Upper lobe of left lung (tissue), 6 donors: ENCODE measurements at regions not wholly inside any gene's neighbourhood (a gene's known extent, or its start where the extent isn't known, plus 50 kb on each side); places are given as distances from the start of the nearest gene placed in this dataset.
"Not testable (repeated sequence)": the region's sequence is repeated elsewhere in the genome, so short reads cannot be mapped to it uniquely, and the experiment has no call there.

Experiments used
- ATAC-seq, 2 donors: fragments of 200-7000 bp; cut with Tn5 transposase; one replicate each; pipeline ENCODE4 v1.9.1; 2022; ENCODE audit warnings: mild to moderate bottlenecking in 2 of 2, moderate library complexity in 2 of 2; ENCODE audit not compliant: low FRiP score in 2 of 2
- DNase-seq, 2 donors: peaks; one replicate each; pipeline ENCODE4 v3.0.0-alpha.2; 2019 to 2020
- H3K27ac ChIP-seq, 4 donors: fragments of 200-600 bp; sonication (generic); one replicate each; pipeline ENCODE4 v1.5.1; 2016 to 2019
- H3K27me3 ChIP-seq, 4 donors: fragments of 200-600 bp; sonication (generic); one replicate each; pipeline ENCODE4 v1.5.1; 2017 to 2019
- H3K36me3 ChIP-seq, 4 donors: fragments of 200-600 bp; sonication (generic); one replicate each; pipeline ENCODE4 v1.5.1; 2016 to 2019
- H3K4me1 ChIP-seq, 4 donors: fragments of 200-600 bp; sonication (generic); one replicate each; pipeline ENCODE4 v1.5.1; 2018 to 2019
- H3K4me3 ChIP-seq, 4 donors: fragments of 200-600 bp; sonication (generic); one replicate each; pipeline ENCODE4 v1.5.1; 2017 to 2019; ENCODE audit warnings: mild to moderate bottlenecking in 2 of 4, moderate library complexity in 1 of 4
- H3K9me3 ChIP-seq, 4 donors: fragments of 200-600 bp; sonication (generic); one replicate each; pipeline ENCODE4 v1.5.1; 2018 to 2019
- EP300 ChIP-seq, 4 donors: sonication (generic); formaldehyde crosslinking; IDR thresholded peaks; one replicate each; pipeline ENCODE4 v1.5.1; 2017; ENCODE audit warnings: antibody characterized with exemption in 4 of 4, control low read depth in 2 of 4
- POLR2A ChIP-seq, 4 donors: fragments of 450-650 bp; IDR thresholded peaks; one replicate each; pipeline ENCODE4 v1.5.1; 2016 to 2017; ENCODE audit warnings: antibody characterized with exemption in 4 of 4, mild to moderate bottlenecking in 2 of 4
- POLR2AphosphoS5 ChIP-seq, 2 donors: sonication (generic); formaldehyde crosslinking; IDR thresholded peaks; one replicate each; pipeline ENCODE4 v1.5.1; 2017; ENCODE audit warnings: antibody characterized with exemption in 2 of 2
- WGBS, 2 donors: methylation state at CpG; one replicate each; pipeline ENCODE4 v1.1.5; 2017 to 2018; 5-methylcytosine and 5-hydroxymethylcytosine counted together
- TF ChIP-seq, protein P1 (sequence below), 6 experiments: fragments of 450-650 bp in 4 of 6; fragments of 200-600 bp in 2 of 6; sonication (generic) in 2 of 6; IDR thresholded peaks; one replicate each; pipeline ENCODE4 v1.5.1; 2016 to 2019; ENCODE audit warnings: antibody characterized with exemption in 6 of 6
- donor health status: DM: no; HTN: no; CAD: no; lungs with moderate emphysema.
- donor health status: DM: no; HTN: yes; CAD: no; lungs with severe emphysema.

DNA sequence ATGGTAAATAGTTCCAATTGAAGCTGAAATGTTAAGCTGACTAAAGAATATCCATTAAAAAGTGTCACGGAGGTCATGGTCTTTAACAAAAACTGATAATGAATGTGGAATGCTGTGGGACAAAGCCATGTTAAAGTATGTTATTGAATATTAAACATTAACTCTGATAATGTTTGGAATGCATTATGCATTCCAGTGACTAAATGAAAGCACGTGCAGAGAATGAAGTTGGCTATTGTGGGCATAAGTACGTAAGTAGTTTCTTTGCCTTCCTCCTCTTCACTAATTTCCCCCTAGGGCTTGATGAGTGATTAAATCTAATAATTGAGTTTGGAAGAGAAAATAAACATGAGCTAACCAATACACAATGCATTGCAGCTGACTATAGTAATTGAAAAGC lies 640.4 kb upstream of the CDH10 start:
- H3K4me1 ChIP-seq = no peaks in the 10 kb centered on the region
- no peak for TF ChIP-seq EP300 (IDR thresholded peaks at IDR 0.05)
- no peak for TF ChIP-seq POLR2AphosphoS5 (IDR thresholded peaks at IDR 0.05)
- no peak for TF ChIP-seq POLR2A (IDR thresholded peaks at IDR 0.05)
- TF ChIP-seq, protein P1, sequence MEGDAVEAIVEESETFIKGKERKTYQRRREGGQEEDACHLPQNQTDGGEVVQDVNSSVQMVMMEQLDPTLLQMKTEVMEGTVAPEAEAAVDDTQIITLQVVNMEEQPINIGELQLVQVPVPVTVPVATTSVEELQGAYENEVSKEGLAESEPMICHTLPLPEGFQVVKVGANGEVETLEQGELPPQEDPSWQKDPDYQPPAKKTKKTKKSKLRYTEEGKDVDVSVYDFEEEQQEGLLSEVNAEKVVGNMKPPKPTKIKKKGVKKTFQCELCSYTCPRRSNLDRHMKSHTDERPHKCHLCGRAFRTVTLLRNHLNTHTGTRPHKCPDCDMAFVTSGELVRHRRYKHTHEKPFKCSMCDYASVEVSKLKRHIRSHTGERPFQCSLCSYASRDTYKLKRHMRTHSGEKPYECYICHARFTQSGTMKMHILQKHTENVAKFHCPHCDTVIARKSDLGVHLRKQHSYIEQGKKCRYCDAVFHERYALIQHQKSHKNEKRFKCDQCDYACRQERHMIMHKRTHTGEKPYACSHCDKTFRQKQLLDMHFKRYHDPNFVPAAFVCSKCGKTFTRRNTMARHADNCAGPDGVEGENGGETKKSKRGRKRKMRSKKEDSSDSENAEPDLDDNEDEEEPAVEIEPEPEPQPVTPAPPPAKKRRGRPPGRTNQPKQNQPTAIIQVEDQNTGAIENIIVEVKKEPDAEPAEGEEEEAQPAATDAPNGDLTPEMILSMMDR (IDR thresholded peaks at IDR 0.05) = no peak
- H3K27ac ChIP-seq = no peak overlapping the region
- WGBS, 2 donors = 45 to 58% methylated on average over 3 of the region's 3 CpGs
- ATAC-seq (no peak), DNase-seq (no peak)
- no peak overlapping the region for H3K4me3 ChIP-seq
- no peaks in the 10 kb centered on the region for H3K27me3 ChIP-seq
- H3K36me3 ChIP-seq = no peaks in the 10 kb centered on the region
- peaks cover 0 to 2% (median 0%) of the 10 kb centered on the region in 4 donors for H3K9me3 ChIP-seq

DNA sequence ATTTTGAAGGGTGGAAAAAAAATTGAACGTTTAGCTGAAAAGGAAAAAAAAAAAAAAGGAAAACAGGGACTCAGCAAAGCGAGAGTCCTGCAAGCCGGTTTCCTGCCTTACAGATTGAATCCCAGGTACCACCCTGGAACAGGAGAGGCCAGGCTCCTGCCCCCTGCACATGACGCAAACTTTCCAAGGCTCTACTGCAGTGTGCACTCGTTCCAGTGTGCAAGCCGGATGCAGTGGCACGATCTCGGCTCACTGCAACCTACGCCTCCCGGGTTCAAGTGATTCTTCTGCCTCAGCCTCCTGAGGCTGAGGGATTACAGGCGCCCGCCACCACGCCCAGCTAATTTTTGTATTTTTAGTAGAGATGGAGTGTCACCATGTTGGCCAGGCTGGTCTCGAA lies 618.7 kb upstream of the CDH10 start:
- not testable (repeated sequence) for H3K4me1 ChIP-seq, H3K27me3 ChIP-seq, H3K27ac ChIP-seq, H3K9me3 ChIP-seq, H3K4me3 ChIP-seq, H3K36me3 ChIP-seq, ATAC-seq
- 92 to 94% methylated on average over 8 to 14 of the region's 14 CpGs for WGBS, 2 donors
- peak in 1 of 2 donors; percentile 10 for DNase-seq

DNA sequence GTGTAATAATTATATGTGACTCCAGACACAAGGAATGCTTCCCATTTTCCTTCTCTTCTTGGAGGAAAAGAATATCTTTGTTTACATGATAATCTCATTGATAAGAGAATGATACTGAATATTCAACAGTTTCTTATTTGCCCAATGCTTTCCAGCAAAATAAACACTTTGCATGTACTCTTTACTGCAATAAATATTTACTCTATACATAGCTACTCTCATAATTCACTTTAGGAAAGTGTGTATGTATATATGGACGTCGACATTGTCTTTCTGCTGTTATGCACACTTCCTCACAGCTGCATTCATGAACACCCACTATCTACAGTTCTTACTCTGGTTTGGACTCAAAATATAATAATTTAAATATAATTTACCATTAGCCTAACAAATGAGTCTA lies 617.4 kb upstream of the CDH10 start:
- WGBS, 2 donors = 56 to 62% methylated on average over 2 of the region's 2 CpGs
- no peak for DNase-seq
- no peaks in the 10 kb centered on the region for H3K27me3 ChIP-seq
- no peak for TF ChIP-seq POLR2AphosphoS5 (IDR thresholded peaks at IDR 0.05)
- TF ChIP-seq POLR2A (IDR thresholded peaks at IDR 0.05) = no peak
- TF ChIP-seq, protein P1 (IDR thresholded peaks at IDR 0.05) = no peak
- TF ChIP-seq EP300 (IDR thresholded peaks at IDR 0.05) = no peak
- H3K4me3 ChIP-seq = no peak overlapping the region
- H3K27ac ChIP-seq = no peak overlapping the region
- H3K4me1 ChIP-seq = no peaks in the 10 kb centered on the region
- peaks cover 0 to 4% (median 0%) of the 10 kb centered on the region in 4 donors for H3K9me3 ChIP-seq
- ATAC-seq = no peak
- no peaks in the 10 kb centered on the region for H3K36me3 ChIP-seq

DNA sequence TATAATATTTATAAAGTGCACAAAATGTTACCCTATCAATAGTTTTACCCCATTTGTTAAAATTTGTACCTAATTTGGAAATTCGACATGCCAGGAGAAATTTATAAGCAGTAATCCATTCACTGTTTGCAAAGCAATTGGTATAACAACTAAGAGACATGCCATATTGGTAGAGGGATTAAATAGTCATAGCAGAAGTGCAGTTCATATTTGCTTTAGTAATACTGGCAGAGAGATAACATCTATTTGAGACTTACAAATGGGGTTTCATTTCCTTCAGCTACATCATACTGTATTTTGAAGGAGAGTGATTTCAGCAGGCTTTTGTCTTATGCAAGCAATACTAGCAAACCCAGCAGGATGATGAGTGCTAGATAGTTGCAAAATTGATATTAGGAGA lies 610.4 kb upstream of the CDH10 start:
- no peak for DNase-seq
- no peak for TF ChIP-seq POLR2AphosphoS5 (IDR thresholded peaks at IDR 0.05)
- TF ChIP-seq EP300 (IDR thresholded peaks at IDR 0.05) = no peak
- TF ChIP-seq POLR2A (IDR thresholded peaks at IDR 0.05) = no peak
- TF ChIP-seq, protein P1 (IDR thresholded peaks at IDR 0.05) = no peak

DNA sequence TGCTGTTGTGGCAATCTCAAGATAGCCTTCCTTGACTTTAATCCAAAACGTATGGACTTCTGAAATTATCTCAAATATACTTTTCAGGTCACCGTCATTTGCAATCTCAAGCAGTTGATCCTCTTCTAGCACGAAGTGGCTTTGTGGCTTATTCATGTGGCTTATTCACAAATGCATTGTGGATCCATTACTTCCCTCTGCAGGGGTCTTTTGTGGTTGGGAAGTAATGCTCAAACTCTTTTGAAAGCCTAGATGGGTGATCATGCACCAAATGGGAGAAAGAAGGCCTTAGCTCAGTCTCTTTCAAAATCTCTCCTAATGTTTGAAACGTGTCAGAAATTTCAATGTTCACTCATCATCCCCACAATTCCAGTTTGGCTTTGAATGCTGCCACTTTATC lies 597.2 kb upstream of the CDH10 start:
- no peak for TF ChIP-seq POLR2AphosphoS5 (IDR thresholded peaks at IDR 0.05)
- TF ChIP-seq EP300 (IDR thresholded peaks at IDR 0.05) = no peak
- TF ChIP-seq POLR2A (IDR thresholded peaks at IDR 0.05) = no peak
- TF ChIP-seq, protein P1 (IDR thresholded peaks at IDR 0.05) = no peak
- H3K27me3 ChIP-seq = no peaks in the 10 kb centered on the region
- no peaks in the 10 kb centered on the region for H3K4me1 ChIP-seq
- WGBS, 2 donors = 63 to 73% methylated on average over 4 of the region's 4 CpGs
- H3K9me3 ChIP-seq = no peaks in the 10 kb centered on the region
- no peak overlapping the region for H3K27ac ChIP-seq
- H3K4me3 ChIP-seq = no peak overlapping the region
- DNase-seq (no peak), ATAC-seq (no peak)
- no peaks in the 10 kb centered on the region for H3K36me3 ChIP-seq

More for the DNA sequence above, 610.4 kb upstream of the CDH10 start:
- no peaks in the 10 kb centered on the region for H3K36me3 ChIP-seq
- no peak for ATAC-seq
- no peaks in the 10 kb centered on the region for H3K27me3 ChIP-seq
- no peak overlapping the region for H3K4me3 ChIP-seq
- no peaks in the 10 kb centered on the region for H3K9me3 ChIP-seq
- 54 to 63% methylated on average over 1 of the region's 1 CpG for WGBS, 2 donors
- no peak overlapping the region for H3K27ac ChIP-seq
- no peaks in the 10 kb centered on the region for H3K4me1 ChIP-seq

DNA sequence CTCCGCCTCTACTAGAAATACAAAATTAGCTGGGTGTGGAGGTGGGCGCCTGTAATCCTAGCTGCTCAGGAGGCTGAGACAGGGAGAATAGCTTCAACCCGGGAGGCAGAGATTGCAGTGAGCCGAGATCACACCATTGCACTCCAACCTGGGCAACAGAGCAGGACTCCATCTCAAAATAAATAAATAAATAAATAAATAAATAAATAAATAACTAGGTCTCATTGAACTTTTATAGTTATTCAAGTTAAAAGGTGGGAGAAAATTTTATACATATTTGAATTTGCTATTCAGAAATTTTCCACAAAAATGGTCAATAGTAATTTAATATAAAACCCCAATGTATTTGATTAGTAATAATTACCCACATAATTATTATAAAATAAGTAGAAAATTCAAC lies 593.9 kb upstream of the CDH10 start:
- H3K4me1 ChIP-seq, H3K36me3 ChIP-seq, H3K9me3 ChIP-seq, DNase-seq, H3K27me3 ChIP-seq, H3K27ac ChIP-seq, ATAC-seq, H3K4me3 ChIP-seq: not testable (repeated sequence)
- 94 to 98% methylated on average over 4 of the region's 4 CpGs for WGBS, 2 donors
